ENCODE measurements at regions not wholly inside any gene's neighbourhood (a gene's known extent, or its start where the extent isn't known, plus 50 kb on each side); places are given as distances from the start of the nearest gene placed in this dataset.

GRCh38 chr6:54991761-54992330 lies 145.3 kb downstream of the FAM83B start:
- Histone ChIP-seq H3K9ac (ENCODE audit: insufficient read depth, low read length, poor library complexity, severe bottlenecking) (no peak overlapping the region), H3K36me3 (replicated peaks in 1 of 2; ENCODE audit: control insufficient read depth in 1 of 2, insufficient read depth in 2 of 2, low read length in 2 of 2) (no peaks in the 10 kb centered on the region), H3K4me3 (replicated peaks in 1 of 3; ENCODE audit: low read depth in 2 of 3, low read length in 3 of 3) (no peak overlapping the region), H4K20me1 (ENCODE audit: insufficient read depth, low read length) (no peaks in the 10 kb centered on the region), H3K27me3 (ENCODE audit: control insufficient read depth in 2 of 2, insufficient read depth in 2 of 2, low read length in 2 of 2) (no peaks in the 10 kb centered on the region), H2AFZ (ENCODE audit: insufficient read depth, low read depth, low read length, poor library complexity, severe bottlenecking) (no peak overlapping the region), H3K4me1 (ENCODE audit: control insufficient read depth in 1 of 2, insufficient read depth in 2 of 2, low read length in 2 of 2) (no peaks in the 10 kb centered on the region), H3K9me3 (replicated peaks in 1 of 2; ENCODE audit: control insufficient read depth in 1 of 2, insufficient read depth in 1 of 2, low read length in 2 of 2) (peaks cover 0 to 3% of the 10 kb centered on the region in 2 donors), H3K27ac (ENCODE audit: low read depth in 1 of 2, low read length in 2 of 2) (no peak overlapping the region), H3K4me2 (replicated peaks; ENCODE audit: extremely low read depth, low read length, poor library complexity, severe bottlenecking) (no peak overlapping the region), H3K79me2 (ENCODE audit: insufficient read depth, low read length) (no peaks in the 10 kb centered on the region)
- Mint-ChIP-seq H3K4me1 (no peaks in the 10 kb centered on the region), H3K4me3 (no peak overlapping the region), H3K27ac (peak overlapping the region in 1 of 7 donors; percentile 54), H3K36me3 (no peaks in the 10 kb centered on the region), H3K27me3 (ENCODE audit: low read depth in 3 of 3) (peaks cover 0 to 2% (median 0%) of the 10 kb centered on the region in 3 donors), H3K9me3 (peaks cover 3 to 15% (median 8%) of the 10 kb centered on the region in 7 donors)
- intact Hi-C loops (cut with micrococcal nuclease), result no loop called here
- WGBS (ENCODE audit: insufficient coverage), result 75% methylated on average over 1 of the region's 1 CpG
- DNase-seq, result no peak
- no peak for TF ChIP-seq CTCF (IDR thresholded peaks at IDR 0.05)

GRCh38 chr6:54992789-54993188 lies 146.2 kb downstream of the FAM83B start:
- Histone ChIP-seq H3K27ac (ENCODE audit: low read depth in 1 of 2, low read length in 2 of 2) (no peak overlapping the region), H4K20me1 (ENCODE audit: insufficient read depth, low read length) (no peaks in the 10 kb centered on the region), H3K79me2 (ENCODE audit: insufficient read depth, low read length) (no peaks in the 10 kb centered on the region), H3K36me3 (replicated peaks in 1 of 2; ENCODE audit: control insufficient read depth in 1 of 2, insufficient read depth in 2 of 2, low read length in 2 of 2) (no peaks in the 10 kb centered on the region), H3K4me2 (replicated peaks; ENCODE audit: extremely low read depth, low read length, poor library complexity, severe bottlenecking) (no peak overlapping the region), H3K27me3 (ENCODE audit: control insufficient read depth in 2 of 2, insufficient read depth in 2 of 2, low read length in 2 of 2) (no peaks in the 10 kb centered on the region), H3K4me3 (replicated peaks in 1 of 3; ENCODE audit: low read depth in 2 of 3, low read length in 3 of 3) (no peak overlapping the region), H3K4me1 (ENCODE audit: control insufficient read depth in 1 of 2, insufficient read depth in 2 of 2, low read length in 2 of 2) (no peaks in the 10 kb centered on the region), H3K9ac (ENCODE audit: insufficient read depth, low read length, poor library complexity, severe bottlenecking) (no peak overlapping the region), H3K9me3 (replicated peaks in 1 of 2; ENCODE audit: control insufficient read depth in 1 of 2, insufficient read depth in 1 of 2, low read length in 2 of 2) (peaks cover 0 to 3% of the 10 kb centered on the region in 2 donors), H2AFZ (ENCODE audit: insufficient read depth, low read depth, low read length, poor library complexity, severe bottlenecking) (no peak overlapping the region)
- Mint-ChIP-seq H3K27ac (no peak overlapping the region), H3K9me3 (peaks cover 3 to 15% (median 5%) of the 10 kb centered on the region in 7 donors), H3K27me3 (ENCODE audit: low read depth in 3 of 3) (no peaks in the 10 kb centered on the region), H3K4me1 (no peaks in the 10 kb centered on the region), H3K36me3 (no peaks in the 10 kb centered on the region), H3K4me3 (no peak overlapping the region)
- no peak for DNase-seq
- TF ChIP-seq CTCF (IDR thresholded peaks at IDR 0.05), result no peak
- intact Hi-C loops (cut with micrococcal nuclease), result no loop called here
